ENCODE measurements at regions not wholly inside any gene's neighbourhood (a gene's known extent, or its start where the extent isn't known, plus 50 kb on each side); places are given as distances from the start of the nearest gene placed in this dataset.

GRCh38 chr10:128570319-128570995 lies 444.2 kb upstream of the MKI67 start:
- CTCF ChIA-PET: no interaction called here
- Histone ChIP-seq H3K4me2 (no peak overlapping the region), H3K27ac (ENCODE audit: low read depth in 2 of 2, low read length in 1 of 2) (no peak overlapping the region)

More at GRCh38 chr10:128570319-128570995, 444.2 kb upstream of the MKI67 start:
- POLR2A ChIA-PET: no interaction called here
- H3K4me1 ChIP-seq (ENCODE audit: control insufficient read depth in 1 of 2, insufficient read depth in 2 of 2, low read depth in 1 of 2, low read length in 1 of 2): peaks cover 0 to 24% of the 10 kb centered on the region in 2 experiments; a peak in 1 of 4 replicates
- no peaks in the 10 kb centered on the region for H3K79me2 ChIP-seq (ENCODE audit: insufficient read depth)
- H2AFZ ChIP-seq (ENCODE audit: low read depth): no peak overlapping the region
- H3F3A ChIP-seq (replicated peaks; ENCODE audit: insufficient read depth): no peaks in the 10 kb centered on the region
- no peak overlapping the region for H3K9ac ChIP-seq
- no peaks in the 10 kb centered on the region for H3K36me3 ChIP-seq (replicated peaks in 1 of 2; ENCODE audit: control insufficient read depth in 1 of 2, insufficient read depth in 2 of 2, low read length in 1 of 2)
- 24% methylated on average over 12 of the region's 12 CpGs for WGBS (ENCODE audit: low lambda C conversion rate)
- no peaks in the 10 kb centered on the region for H4K20me1 ChIP-seq (ENCODE audit: insufficient read depth)
- DNase-seq: no peak
- TF ChIP-seq EZH2phosphoT487 (IDR thresholded peaks at IDR 0.05; ENCODE audit: borderline replicate concordance, low read depth): no peak
- TF ChIP-seq REST (IDR thresholded peaks at IDR 0.05; ENCODE audit: low read depth, low read length): no peak
- no peak for TF ChIP-seq IRF3 (IDR thresholded peaks at IDR 0.05; ENCODE audit: low read depth, low read length)
- TF ChIP-seq FOXJ3 (CRISPR knock-in tag; IDR thresholded peaks at IDR 0.05): no peak
- TF ChIP-seq, protein P1, sequence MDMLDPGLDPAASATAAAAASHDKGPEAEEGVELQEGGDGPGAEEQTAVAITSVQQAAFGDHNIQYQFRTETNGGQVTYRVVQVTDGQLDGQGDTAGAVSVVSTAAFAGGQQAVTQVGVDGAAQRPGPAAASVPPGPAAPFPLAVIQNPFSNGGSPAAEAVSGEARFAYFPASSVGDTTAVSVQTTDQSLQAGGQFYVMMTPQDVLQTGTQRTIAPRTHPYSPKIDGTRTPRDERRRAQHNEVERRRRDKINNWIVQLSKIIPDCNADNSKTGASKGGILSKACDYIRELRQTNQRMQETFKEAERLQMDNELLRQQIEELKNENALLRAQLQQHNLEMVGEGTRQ (IDR thresholded peaks at IDR 0.05; ENCODE audit: borderline replicate concordance, low read depth, low read length): no peak
- TF ChIP-seq, protein P2, sequence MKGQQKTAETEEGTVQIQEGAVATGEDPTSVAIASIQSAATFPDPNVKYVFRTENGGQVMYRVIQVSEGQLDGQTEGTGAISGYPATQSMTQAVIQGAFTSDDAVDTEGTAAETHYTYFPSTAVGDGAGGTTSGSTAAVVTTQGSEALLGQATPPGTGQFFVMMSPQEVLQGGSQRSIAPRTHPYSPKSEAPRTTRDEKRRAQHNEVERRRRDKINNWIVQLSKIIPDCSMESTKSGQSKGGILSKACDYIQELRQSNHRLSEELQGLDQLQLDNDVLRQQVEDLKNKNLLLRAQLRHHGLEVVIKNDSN (IDR thresholded peaks at IDR 0.05; ENCODE audit: borderline replicate concordance, low read depth): no peak
- no peaks in the 10 kb centered on the region for H3K9me2 ChIP-seq
- no peaks in the 10 kb centered on the region for H3K9me3 ChIP-seq
- no peaks in the 10 kb centered on the region for H3K27me3 ChIP-seq (ENCODE audit: insufficient read depth)
- no peak overlapping the region for H3K4me3 ChIP-seq (ENCODE audit: low read depth in 2 of 2, low read length in 1 of 2)
